ENCODE measurements at regions not wholly inside any gene's neighbourhood (a gene's known extent, or its start where the extent isn't known, plus 50 kb on each side); places are given as distances from the start of the nearest gene placed in this dataset.

GRCh38 chr4:125986307-125986706, 671.6 kb downstream of the FAT4 start:
- TF ChIP-seq POLR2A (IDR thresholded peaks at IDR 0.05) (no peak), CTCF (IDR thresholded peaks at IDR 0.05) (no peak), POLR2AphosphoS5 (IDR thresholded peaks at IDR 0.05) (no peak)
